ENCODE measurements at regions not wholly inside any gene's neighbourhood (a gene's known extent, or its start where the extent isn't known, plus 50 kb on each side); places are given as distances from the start of the nearest gene placed in this dataset.
A peak's percentile ranks its signal among the peaks of the same experiment; 100 is the strongest.
"Not testable (repeated sequence)": the region's sequence is repeated elsewhere in the genome, so short reads cannot be mapped to it uniquely, and the experiment has no call there.

- H3K9me3 ChIP-seq (replicated peaks; ENCODE audit: control insufficient read depth, insufficient read depth, low read length); H3K27ac ChIP-seq (ENCODE audit: control insufficient read depth, insufficient read depth); RAD21 ChIA-PET (ENCODE audit: unreplicated experiment); H3K4me1 ChIP-seq (ENCODE audit: control insufficient read depth, insufficient read depth, low read length); POLR2A ChIA-PET; DNase-seq (ENCODE audit: low read depth, low spot score); FAIRE-seq; in situ Hi-C loops (cut with MboI); H4K20me1 ChIP-seq (ENCODE audit: control insufficient read depth, insufficient read depth); H3K79me2 ChIP-seq (ENCODE audit: control insufficient read depth, insufficient read depth, low read length); intact Hi-C loops (cut with micrococcal nuclease; ENCODE audit: unreplicated experiment); H2AFZ ChIP-seq (ENCODE audit: control insufficient read depth, low read depth, low read length); H3K36me3 ChIP-seq (ENCODE audit: control insufficient read depth in 2 of 2, insufficient read depth in 2 of 2, low read length in 1 of 2); H3K4me3 ChIP-seq; H3K27me3 ChIP-seq (replicated peaks in 1 of 2; ENCODE audit: control insufficient read depth in 2 of 2, insufficient read depth in 2 of 2, low read length in 1 of 2); H3K9ac ChIP-seq (ENCODE audit: control insufficient read depth, insufficient read depth, low read length); H3K4me2 ChIP-seq (ENCODE audit: control insufficient read depth, insufficient read depth); BruUV-seq (replicated peaks): not testable (repeated sequence)
- ATAC-seq, result 0 out of 3 replicates have a peak, but pooled peaks have one; percentile 31
- ChIA-PET SMC1A (ENCODE audit: uncharacterized antibody, unreplicated experiment) (interaction anchor here (0.9 kb wide), 1 partner anchor 15 kb away, joined by 3 read pairs; no protein-coding TSS in a partner anchor), CTCF (interaction anchor here (0.7 kb wide), 1 partner anchor 7 kb away, joined by 4 read pairs; no protein-coding TSS in a partner anchor)
- 16% methylated on average over 6 of the region's 6 CpGs for WGBS (ENCODE audit: insufficient coverage, insufficient replicate concordance, low lambda C conversion rate, missing lambda C conversion rate)
These were observed 551.9 kb upstream of the EYS start for GRCh38 chr6:66258731-66259487.

- DNase-seq (ENCODE audit: low read depth, low spot score), result no peak
- Histone ChIP-seq H3K79me2 (ENCODE audit: control insufficient read depth, insufficient read depth, low read length) (no peaks in the 10 kb centered on the region), H3K4me2 (ENCODE audit: control insufficient read depth, insufficient read depth) (no peak overlapping the region), H4K20me1 (ENCODE audit: control insufficient read depth, insufficient read depth) (no peaks in the 10 kb centered on the region), H3K9me3 (replicated peaks; ENCODE audit: control insufficient read depth, insufficient read depth, low read length) (no peaks in the 10 kb centered on the region), H2AFZ (ENCODE audit: control insufficient read depth, low read depth, low read length) (no peak overlapping the region), H3K36me3 (ENCODE audit: control insufficient read depth in 2 of 2, insufficient read depth in 2 of 2, low read length in 1 of 2) (no peaks in the 10 kb centered on the region), H3K27ac (ENCODE audit: control insufficient read depth, insufficient read depth) (no peak overlapping the region), H3K4me3 (no peak overlapping the region), H3K4me1 (ENCODE audit: control insufficient read depth, insufficient read depth, low read length) (no peaks in the 10 kb centered on the region), H3K27me3 (replicated peaks in 1 of 2; ENCODE audit: control insufficient read depth in 2 of 2, insufficient read depth in 2 of 2, low read length in 1 of 2) (no peaks in the 10 kb centered on the region), H3K9ac (ENCODE audit: control insufficient read depth, insufficient read depth, low read length) (no peak overlapping the region)
- ChIA-PET CTCF (no interaction called here), POLR2A (no interaction called here), RAD21 (ENCODE audit: unreplicated experiment) (no interaction called here), SMC1A (ENCODE audit: uncharacterized antibody, unreplicated experiment) (no interaction called here)
- no peak for ATAC-seq
- in situ Hi-C loops (cut with MboI), result no loop called here
- FAIRE-seq, result no peak
- no TSS peak for BruUV-seq (replicated peaks)
- WGBS (ENCODE audit: insufficient coverage, insufficient replicate concordance, low lambda C conversion rate, missing lambda C conversion rate), result 0% methylated on average over 1 of the region's 1 CpG
- intact Hi-C loops (cut with micrococcal nuclease; ENCODE audit: unreplicated experiment), result no loop called here
- TF ChIP-seq EGR1 (IDR thresholded peaks at IDR 0.05; ENCODE audit: borderline replicate concordance in 1 of 2, low read depth in 2 of 2, low read length in 2 of 2), result no peak
- no peak for TF ChIP-seq ZBTB33 (IDR thresholded peaks at IDR 0.05)
- no peak for TF ChIP-seq TARDBP (IDR thresholded peaks at IDR 0.05; ENCODE audit: borderline replicate concordance)
- TF ChIP-seq SUZ12 (IDR thresholded peaks at IDR 0.05; ENCODE audit: unreplicated experiment), result no peak
- TF ChIP-seq ZNF592 (IDR thresholded peaks at IDR 0.05), result no peak
- no peak for TF ChIP-seq BMI1 (IDR thresholded peaks at IDR 0.05; ENCODE audit: borderline replicate concordance)
- no peak for TF ChIP-seq POU2F2 (IDR thresholded peaks at IDR 0.05; ENCODE audit: borderline replicate concordance, low read depth, low read length)
- TF ChIP-seq NFYA (IDR thresholded peaks at IDR 0.05; ENCODE audit: borderline replicate concordance, low read depth, low read length), result no peak
- no peak for TF ChIP-seq PKNOX1 (IDR thresholded peaks at IDR 0.05)
- TF ChIP-seq HCFC1 (IDR thresholded peaks at IDR 0.05; ENCODE audit: low read length), result no peak
These were observed 538.2 kb upstream of the EYS start for GRCh38 chr6:66245231-66245630.
